ENCODE measurements at regions not wholly inside any gene's neighbourhood (a gene's known extent, or its start where the extent isn't known, plus 50 kb on each side); places are given as distances from the start of the nearest gene placed in this dataset.

GRCh38 chr10:91054325-91054724 is 133.4 kb upstream of the ANKRD1 start:
- Histone ChIP-seq H3K27me3 (no peaks in the 10 kb centered on the region), H3K4me1 (no peaks in the 10 kb centered on the region), H3K27ac (no peak overlapping the region), H3K9me3 (no peaks in the 10 kb centered on the region), H3K36me3 (no peaks in the 10 kb centered on the region), H3K4me3 (no peak overlapping the region)
- no peak for DNase-seq
- WGBS, 2 donors: 69 to 93% methylated on average over 2 of the region's 2 CpGs
- intact Hi-C loops (cut with DNase I): no loop called here
- TF ChIP-seq EP300 (IDR thresholded peaks at IDR 0.05) (no peak), POLR2AphosphoS5 (IDR thresholded peaks at IDR 0.05) (no peak), CTCF (IDR thresholded peaks at IDR 0.05) (no peak)

GRCh38 chr10:91061187-91061586 is 140.3 kb upstream of the ANKRD1 start:
- Histone ChIP-seq H3K36me3 (no peaks in the 10 kb centered on the region), H3K27ac (no peak overlapping the region), H3K4me1 (no peaks in the 10 kb centered on the region), H3K4me3 (no peak overlapping the region), H3K27me3 (no peaks in the 10 kb centered on the region), H3K9me3 (no peaks in the 10 kb centered on the region)
- no peak for DNase-seq
- intact Hi-C loops (cut with DNase I): no loop called here
- no peak for TF ChIP-seq CTCF (IDR thresholded peaks at IDR 0.05)
- no peak for TF ChIP-seq EP300 (IDR thresholded peaks at IDR 0.05)
- no peak for TF ChIP-seq POLR2AphosphoS5 (IDR thresholded peaks at IDR 0.05)
- TF ChIP-seq POLR2A (IDR thresholded peaks at IDR 0.05): no peak

GRCh38 chr10:91061608-91062007 is 140.7 kb upstream of the ANKRD1 start:
- no peaks in the 10 kb centered on the region for H3K36me3 ChIP-seq
- H3K27ac ChIP-seq: no peak overlapping the region

GRCh38 chr10:91062091-91062490 is 141.2 kb upstream of the ANKRD1 start:
- 82 to 85% methylated on average over 3 of the region's 3 CpGs for WGBS, 2 donors
- H3K36me3 ChIP-seq: no peaks in the 10 kb centered on the region
- H3K27ac ChIP-seq: no peak overlapping the region
- TF ChIP-seq EP300 (IDR thresholded peaks at IDR 0.05) (no peak), CTCF (IDR thresholded peaks at IDR 0.05) (no peak), POLR2A (IDR thresholded peaks at IDR 0.05) (no peak), POLR2AphosphoS5 (IDR thresholded peaks at IDR 0.05) (no peak)
- DNase-seq: no peak
- intact Hi-C loops (cut with DNase I): no loop called here
- no peaks in the 10 kb centered on the region for H3K9me3 ChIP-seq
- H3K27me3 ChIP-seq: no peaks in the 10 kb centered on the region
- no peak overlapping the region for H3K4me3 ChIP-seq
- no peaks in the 10 kb centered on the region for H3K4me1 ChIP-seq

More at GRCh38 chr10:91061608-91062007, 140.7 kb upstream of the ANKRD1 start:
- H3K27me3 ChIP-seq: no peaks in the 10 kb centered on the region
- H3K4me1 ChIP-seq: no peaks in the 10 kb centered on the region
- no peaks in the 10 kb centered on the region for H3K9me3 ChIP-seq
- DNase-seq: no peak
- 68 to 72% methylated on average over 2 of the region's 2 CpGs for WGBS, 2 donors
- intact Hi-C loops (cut with DNase I): no loop called here
- H3K4me3 ChIP-seq: no peak overlapping the region
- TF ChIP-seq POLR2AphosphoS5 (IDR thresholded peaks at IDR 0.05) (peak in 1 of 4 donors; percentile 21), POLR2A (IDR thresholded peaks at IDR 0.05) (no peak)

- H3K36me3 ChIP-seq: no peaks in the 10 kb centered on the region
- no peak overlapping the region for H3K27ac ChIP-seq
- 49 to 93% methylated on average over 1 of the region's 1 CpG for WGBS, 2 donors
- peaks cover 0 to 1% (median 0%) of the 10 kb centered on the region in 4 donors for H3K4me1 ChIP-seq
- H3K9me3 ChIP-seq: no peaks in the 10 kb centered on the region
- DNase-seq: no peak
- TF ChIP-seq CTCF (IDR thresholded peaks at IDR 0.05) (no peak), EP300 (IDR thresholded peaks at IDR 0.05) (no peak), POLR2AphosphoS5 (IDR thresholded peaks at IDR 0.05) (no peak), POLR2A (IDR thresholded peaks at IDR 0.05) (no peak)
- intact Hi-C loops (cut with DNase I): no loop called here
- no peak overlapping the region for H3K4me3 ChIP-seq
- H3K27me3 ChIP-seq: no peaks in the 10 kb centered on the region
Observed at GRCh38 chr10:91071786-91072185, 148.7 kb upstream of the PCGF5 start.

Data from sigmoid colon (tissue), 6 donors.